ENCODE measurements at regions not wholly inside any gene's neighbourhood (a gene's known extent, or its start where the extent isn't known, plus 50 kb on each side); places are given as distances from the start of the nearest gene placed in this dataset.

DNA sequence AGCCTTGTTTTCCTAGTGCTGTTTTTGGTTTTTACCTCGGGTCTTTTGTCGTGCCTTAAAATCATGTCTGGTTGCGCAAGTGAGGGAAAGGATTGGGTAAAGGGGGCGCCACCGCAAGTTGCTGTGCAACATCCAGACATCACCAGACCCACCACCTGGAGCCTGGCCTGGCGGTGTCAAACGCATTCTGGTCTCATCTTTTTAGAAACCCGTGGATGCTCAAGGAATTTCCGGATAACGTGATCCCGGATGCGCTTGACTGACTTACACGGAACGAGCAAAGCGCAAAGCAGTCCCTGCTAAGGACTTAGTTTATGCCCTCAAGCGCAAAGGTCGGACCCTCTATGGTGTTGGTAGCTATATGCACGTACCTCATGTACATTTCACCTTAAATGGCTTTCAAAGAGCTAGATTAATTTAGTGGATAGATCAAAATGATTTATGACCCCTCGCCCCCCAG, 105.2 kb downstream of the OR2B2 start (continued):
- TF ChIP-seq, protein P1, sequence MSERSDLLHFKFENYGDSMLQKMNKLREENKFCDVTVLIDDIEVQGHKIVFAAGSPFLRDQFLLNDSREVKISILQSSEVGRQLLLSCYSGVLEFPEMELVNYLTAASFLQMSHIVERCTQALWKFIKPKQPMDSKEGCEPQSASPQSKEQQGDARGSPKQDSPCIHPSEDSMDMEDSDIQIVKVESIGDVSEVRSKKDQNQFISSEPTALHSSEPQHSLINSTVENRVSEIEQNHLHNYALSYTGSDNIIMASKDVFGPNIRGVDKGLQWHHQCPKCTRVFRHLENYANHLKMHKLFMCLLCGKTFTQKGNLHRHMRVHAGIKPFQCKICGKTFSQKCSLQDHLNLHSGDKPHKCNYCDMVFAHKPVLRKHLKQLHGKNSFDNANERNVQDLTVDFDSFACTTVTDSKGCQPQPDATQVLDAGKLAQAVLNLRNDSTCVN (CRISPR knock-in tag; IDR thresholded peaks at IDR 0.05; ENCODE audit: borderline replicate concordance): no peak
- TF ChIP-seq REL (CRISPR knock-in tag; conservative IDR thresholded peaks at IDR 0.05) (no peak), POLR2AphosphoS5 (IDR thresholded peaks at IDR 0.05; ENCODE audit: low read depth, low read length) (peak; percentile 78), ADNP (CRISPR knock-in tag; IDR thresholded peaks at IDR 0.05) (no peak), MED13 (CRISPR knock-in tag; IDR thresholded peaks at IDR 0.05) (peak; percentile 17; the same call in 1 of the 2 replicates), ZNF441 (CRISPR knock-in tag; IDR thresholded peaks at IDR 0.05; ENCODE audit: borderline replicate concordance) (no peak), ZNF777 (CRISPR knock-in tag; IDR thresholded peaks at IDR 0.05) (no peak; the same call in 1 of the 2 replicates), RARG (CRISPR knock-in tag; IDR thresholded peaks at IDR 0.05; ENCODE audit: low read depth) (no peak), ZNF160 (CRISPR knock-in tag; IDR thresholded peaks at IDR 0.05) (peak; percentile 29; the same call in 1 of the 2 replicates), SNAPC2 (CRISPR knock-in tag; IDR thresholded peaks at IDR 0.05) (no peak), ZNF75D (CRISPR knock-in tag; IDR thresholded peaks at IDR 0.05; ENCODE audit: borderline replicate concordance) (no peak), ZNF788 (CRISPR knock-in tag; IDR thresholded peaks at IDR 0.05; ENCODE audit: borderline replicate concordance) (0 out of 2 replicates have a peak, but pooled peaks have one; percentile 11)
- TF ChIP-seq, protein P2, sequence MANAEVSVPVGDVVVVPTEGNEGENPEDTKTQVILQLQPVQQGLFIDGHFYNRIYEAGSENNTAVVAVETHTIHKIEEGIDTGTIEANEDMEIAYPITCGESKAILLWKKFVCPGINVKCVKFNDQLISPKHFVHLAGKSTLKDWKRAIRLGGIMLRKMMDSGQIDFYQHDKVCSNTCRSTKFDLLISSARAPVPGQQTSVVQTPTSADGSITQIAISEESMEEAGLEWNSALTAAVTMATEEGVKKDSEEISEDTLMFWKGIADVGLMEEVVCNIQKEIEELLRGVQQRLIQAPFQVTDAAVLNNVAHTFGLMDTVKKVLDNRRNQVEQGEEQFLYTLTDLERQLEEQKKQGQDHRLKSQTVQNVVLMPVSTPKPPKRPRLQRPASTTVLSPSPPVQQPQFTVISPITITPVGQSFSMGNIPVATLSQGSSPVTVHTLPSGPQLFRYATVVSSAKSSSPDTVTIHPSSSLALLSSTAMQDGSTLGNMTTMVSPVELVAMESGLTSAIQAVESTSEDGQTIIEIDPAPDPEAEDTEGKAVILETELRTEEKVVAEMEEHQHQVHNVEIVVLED (CRISPR knock-in tag; IDR thresholded peaks at IDR 0.05; ENCODE audit: borderline replicate concordance): peak; percentile 14; the same call in 1 of the 2 replicates
- TF ChIP-seq, protein P3, sequence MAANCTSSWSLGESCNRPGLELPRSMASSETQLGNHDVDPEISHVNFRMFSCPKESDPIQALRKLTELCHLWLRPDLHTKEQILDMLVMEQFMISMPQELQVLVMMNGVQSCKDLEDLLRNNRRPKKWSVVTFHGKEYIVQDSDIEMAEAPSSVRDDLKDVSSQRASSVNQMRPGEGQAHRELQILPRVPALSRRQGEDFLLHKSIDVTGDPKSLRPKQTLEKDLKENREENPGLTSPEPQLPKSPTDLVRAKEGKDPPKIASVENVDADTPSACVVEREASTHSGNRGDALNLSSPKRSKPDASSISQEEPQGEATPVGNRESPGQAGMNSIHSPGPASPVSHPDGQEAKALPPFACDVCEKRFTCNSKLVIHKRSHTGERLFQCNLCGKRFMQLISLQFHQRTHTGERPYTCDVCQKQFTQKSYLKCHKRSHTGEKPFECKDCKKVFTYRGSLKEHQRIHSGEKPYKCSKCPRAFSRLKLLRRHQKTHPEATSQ (CRISPR knock-in tag; IDR thresholded peaks at IDR 0.05; ENCODE audit: borderline replicate concordance): no peak
- TF ChIP-seq, protein P4, sequence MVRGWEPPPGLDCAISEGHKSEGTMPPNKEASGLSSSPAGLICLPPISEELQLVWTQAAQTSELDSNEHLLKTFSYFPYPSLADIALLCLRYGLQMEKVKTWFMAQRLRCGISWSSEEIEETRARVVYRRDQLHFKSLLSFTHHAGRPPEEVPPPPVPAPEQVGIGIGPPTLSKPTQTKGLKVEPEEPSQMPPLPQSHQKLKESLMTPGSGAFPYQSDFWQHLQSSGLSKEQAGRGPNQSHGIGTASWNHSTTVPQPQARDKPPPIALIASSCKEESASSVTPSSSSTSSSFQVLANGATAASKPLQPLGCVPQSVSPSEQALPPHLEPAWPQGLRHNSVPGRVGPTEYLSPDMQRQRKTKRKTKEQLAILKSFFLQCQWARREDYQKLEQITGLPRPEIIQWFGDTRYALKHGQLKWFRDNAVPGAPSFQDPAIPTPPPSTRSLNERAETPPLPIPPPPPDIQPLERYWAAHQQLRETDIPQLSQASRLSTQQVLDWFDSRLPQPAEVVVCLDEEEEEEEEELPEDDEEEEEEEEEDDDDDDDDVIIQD (CRISPR knock-in tag; IDR thresholded peaks at IDR 0.05; ENCODE audit: low read depth): no peak
- TF ChIP-seq, protein P5, sequence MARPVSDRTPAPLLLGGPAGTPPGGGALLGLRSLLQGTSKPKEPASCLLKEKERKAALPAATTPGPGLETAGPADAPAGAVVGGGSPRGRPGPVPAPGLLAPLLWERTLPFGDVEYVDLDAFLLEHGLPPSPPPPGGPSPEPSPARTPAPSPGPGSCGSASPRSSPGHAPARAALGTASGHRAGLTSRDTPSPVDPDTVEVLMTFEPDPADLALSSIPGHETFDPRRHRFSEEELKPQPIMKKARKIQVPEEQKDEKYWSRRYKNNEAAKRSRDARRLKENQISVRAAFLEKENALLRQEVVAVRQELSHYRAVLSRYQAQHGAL (CRISPR knock-in tag; IDR thresholded peaks at IDR 0.05; ENCODE audit: not compliant biosample characterization): no peak
- TF ChIP-seq, protein P6, sequence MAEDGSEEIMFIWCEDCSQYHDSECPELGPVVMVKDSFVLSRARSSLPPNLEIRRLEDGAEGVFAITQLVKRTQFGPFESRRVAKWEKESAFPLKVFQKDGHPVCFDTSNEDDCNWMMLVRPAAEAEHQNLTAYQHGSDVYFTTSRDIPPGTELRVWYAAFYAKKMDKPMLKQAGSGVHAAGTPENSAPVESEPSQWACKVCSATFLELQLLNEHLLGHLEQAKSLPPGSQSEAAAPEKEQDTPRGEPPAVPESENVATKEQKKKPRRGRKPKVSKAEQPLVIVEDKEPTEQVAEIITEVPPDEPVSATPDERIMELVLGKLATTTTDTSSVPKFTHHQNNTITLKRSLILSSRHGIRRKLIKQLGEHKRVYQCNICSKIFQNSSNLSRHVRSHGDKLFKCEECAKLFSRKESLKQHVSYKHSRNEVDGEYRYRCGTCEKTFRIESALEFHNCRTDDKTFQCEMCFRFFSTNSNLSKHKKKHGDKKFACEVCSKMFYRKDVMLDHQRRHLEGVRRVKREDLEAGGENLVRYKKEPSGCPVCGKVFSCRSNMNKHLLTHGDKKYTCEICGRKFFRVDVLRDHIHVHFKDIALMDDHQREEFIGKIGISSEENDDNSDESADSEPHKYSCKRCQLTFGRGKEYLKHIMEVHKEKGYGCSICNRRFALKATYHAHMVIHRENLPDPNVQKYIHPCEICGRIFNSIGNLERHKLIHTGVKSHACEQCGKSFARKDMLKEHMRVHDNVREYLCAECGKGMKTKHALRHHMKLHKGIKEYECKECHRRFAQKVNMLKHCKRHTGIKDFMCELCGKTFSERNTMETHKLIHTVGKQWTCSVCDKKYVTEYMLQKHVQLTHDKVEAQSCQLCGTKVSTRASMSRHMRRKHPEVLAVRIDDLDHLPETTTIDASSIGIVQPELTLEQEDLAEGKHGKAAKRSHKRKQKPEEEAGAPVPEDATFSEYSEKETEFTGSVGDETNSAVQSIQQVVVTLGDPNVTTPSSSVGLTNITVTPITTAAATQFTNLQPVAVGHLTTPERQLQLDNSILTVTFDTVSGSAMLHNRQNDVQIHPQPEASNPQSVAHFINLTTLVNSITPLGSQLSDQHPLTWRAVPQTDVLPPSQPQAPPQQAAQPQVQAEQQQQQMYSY (CRISPR knock-in tag; IDR thresholded peaks at IDR 0.05): 0 out of 2 replicates have a peak, but pooled peaks have one; percentile 40

All from HepG2 (cell line).